H9 (cell line): ENCODE measurements at regions not wholly inside any gene's neighbourhood (a gene's known extent, or its start where the extent isn't known, plus 50 kb on each side); places are given as distances from the start of the nearest gene placed in this dataset.

Experiments used
- DNase-seq: peaks from one replicate; pipeline ENCODE4 v3.0.0-alpha.2; 2017
- H2AFZ ChIP-seq: one replicate; pipeline ENCODE4 v1.6.1; 2013; ENCODE audit warnings: mild to moderate bottlenecking, low read length, control low read depth, moderate library complexity
- H2AK5ac ChIP-seq: 2 replicates; pipeline ENCODE4 v1.6.1; 2013; ENCODE audit warnings: low read length, control low read depth, mixed read lengths; ENCODE audit not compliant: insufficient read length
- H2BK120ac ChIP-seq: one replicate; pipeline ENCODE4 v1.6.1; 2013; ENCODE audit warnings: low read depth, mild to moderate bottlenecking, low read length, control low read depth, inconsistent platforms; ENCODE audit not compliant: poor library complexity, severe bottlenecking
- H2BK12ac ChIP-seq: 2 replicates; pipeline ENCODE4 v1.6.1; 2013; ENCODE audit warnings: low read length, control low read depth, mixed read lengths, low read depth; ENCODE audit not compliant: insufficient read length
- H2BK15ac ChIP-seq: 2 replicates; pipeline ENCODE4 v1.6.1; 2013; ENCODE audit warnings: low read depth, low read length, control low read depth
- H2BK20ac ChIP-seq: one replicate; pipeline ENCODE4 v1.6.1; 2013; ENCODE audit warnings: low read depth, mild to moderate bottlenecking, low read length, control low read depth, inconsistent platforms; ENCODE audit not compliant: poor library complexity, severe bottlenecking
- H2BK5ac ChIP-seq: 2 replicates; pipeline ENCODE4 v1.6.1; 2013; ENCODE audit warnings: low read length, control low read depth, mixed read lengths; ENCODE audit not compliant: insufficient read length
- H3K14ac ChIP-seq: 2 replicates; pipeline ENCODE4 v1.6.1; 2013; ENCODE audit warnings: low read length, control low read depth; ENCODE audit not compliant: insufficient read depth
- H3K18ac ChIP-seq: 2 replicates; pipeline ENCODE4 v1.6.1; 2013; ENCODE audit warnings: low read depth, mild to moderate bottlenecking, mixed read lengths, low read length, control low read depth; ENCODE audit not compliant: insufficient read length
- H3K23ac ChIP-seq: 2 replicates; pipeline ENCODE4 v1.6.1; 2013; ENCODE audit warnings: low read length, control low read depth, mixed read lengths, low read depth; ENCODE audit not compliant: insufficient read length
- H3K23me2 ChIP-seq: 2 replicates; pipeline ENCODE4 v1.6.1; 2013; ENCODE audit warnings: low read depth, mild to moderate bottlenecking, mixed read lengths, low read length, control low read depth; ENCODE audit not compliant: insufficient read length, poor library complexity, severe bottlenecking
- H3K27ac ChIP-seq: 2 replicates; pipeline ENCODE4 v1.5.1; 2013; ENCODE audit warnings: low read length, control low read depth, mixed read lengths, low read depth; ENCODE audit not compliant: insufficient read length
- H3K27me3 ChIP-seq: 2 replicates; pipeline ENCODE4 v1.6.1; 2013; ENCODE audit warnings: low read length, control low read depth, inconsistent platforms; ENCODE audit not compliant: insufficient read depth
- H3K4ac ChIP-seq: 2 replicates; pipeline ENCODE4 v1.6.1; 2013; ENCODE audit warnings: low read depth, mild to moderate bottlenecking, control low read depth, inconsistent platforms, low read length, moderate library complexity
- H3K4me1 ChIP-seq: 2 replicates; pipeline ENCODE4 v1.6.1; 2013; ENCODE audit warnings: low read length, control low read depth, inconsistent platforms; ENCODE audit not compliant: insufficient read depth
- H3K4me2 ChIP-seq: 2 replicates; pipeline ENCODE4 v1.6.1; 2013; ENCODE audit warnings: low read length, control low read depth, mixed read lengths; ENCODE audit not compliant: insufficient read length, insufficient read depth
- H3K56ac ChIP-seq: 2 replicates; pipeline ENCODE4 v1.6.1; 2013; ENCODE audit warnings: low read depth, mild to moderate bottlenecking, mixed read lengths, low read length, control low read depth; ENCODE audit not compliant: insufficient read length
- H3K79me1 ChIP-seq: 2 replicates; pipeline ENCODE4 v1.6.1; 2013; ENCODE audit warnings: low read depth, mild to moderate bottlenecking, moderate library complexity, low read length, control low read depth, inconsistent platforms; ENCODE audit not compliant: insufficient read depth, poor library complexity, severe bottlenecking
- H3K79me2 ChIP-seq: 2 replicates; pipeline ENCODE4 v1.6.1; 2013; ENCODE audit warnings: low read length, control low read depth, inconsistent platforms; ENCODE audit not compliant: insufficient read depth
- H3K9ac ChIP-seq: 2 replicates; pipeline ENCODE4 v1.6.1; 2013; ENCODE audit warnings: low read length, control low read depth, mixed read lengths; ENCODE audit not compliant: insufficient read length; ENCODE audit errors: extremely low read depth
- H3K9me3 ChIP-seq: one replicate; pipeline ENCODE4 v1.6.1; 2013; ENCODE audit warnings: low read depth, low read length, inconsistent platforms; ENCODE audit not compliant: control insufficient read depth
- H3T11ph ChIP-seq: one replicate; pipeline ENCODE4 v1.6.1; 2013; ENCODE audit warnings: mild to moderate bottlenecking, low read length, control low read depth, inconsistent platforms
- H4K20me1 ChIP-seq: one replicate; pipeline ENCODE4 v1.6.1; 2013; ENCODE audit not compliant: control insufficient read depth, insufficient read length, insufficient read depth
- H4K5ac ChIP-seq: 2 replicates; pipeline ENCODE4 v1.6.1; 2013; ENCODE audit warnings: low read depth, mild to moderate bottlenecking, mixed read lengths, low read length, control low read depth; ENCODE audit not compliant: insufficient read length
- H4K8ac ChIP-seq: replicated peaks from 2 replicates; pipeline ENCODE4 v1.6.1; 2013; ENCODE audit warnings: low read length, control low read depth, mixed read lengths, low read depth; ENCODE audit not compliant: insufficient read length
- H4K91ac ChIP-seq: 2 replicates; pipeline ENCODE4 v1.6.1; 2013; ENCODE audit warnings: low read depth, mild to moderate bottlenecking, moderate library complexity, mixed read lengths, low read length, control low read depth; ENCODE audit not compliant: insufficient read length
- H3K27ac Mint-ChIP-seq, 3 experiments: 2 replicates in 2 of 3; 3 replicates in 1 of 3; pipeline ENCODE4 v1.8.0; 2020 to 2021; ENCODE audit warnings: mixed read lengths in 3 of 3, mild to moderate bottlenecking in 1 of 3, moderate library complexity in 1 of 3
- H3K27me3 Mint-ChIP-seq: 2 replicates; pipeline ENCODE4 v1.8.0; 2021; ENCODE audit warnings: low read depth, mild to moderate bottlenecking, moderate library complexity, mixed read lengths
- H3K36me3 Mint-ChIP-seq, 3 experiments: 2 replicates in 2 of 3; 3 replicates in 1 of 3; pipeline ENCODE4 v1.8.0; 2020 to 2021; ENCODE audit warnings: low read depth in 3 of 3, mixed read lengths in 3 of 3; ENCODE audit not compliant: insufficient read depth in 1 of 3
- H3K4me1 Mint-ChIP-seq, 2 experiments: 2 replicates each; pipeline ENCODE4 v1.8.0; 2020; ENCODE audit warnings: mixed read lengths in 2 of 2
- H3K4me3 Mint-ChIP-seq, 2 experiments: 2 replicates in 1 of 2; 3 replicates in 1 of 2; pipeline ENCODE4 v1.8.0; 2020 to 2021; ENCODE audit warnings: mild to moderate bottlenecking in 2 of 2, mixed read lengths in 2 of 2, moderate library complexity in 1 of 2
- H3K9me3 Mint-ChIP-seq, 2 experiments: 2 replicates in 1 of 2; 3 replicates in 1 of 2; pipeline ENCODE4 v1.8.0; 2020; ENCODE audit warnings: mild to moderate bottlenecking in 2 of 2, mixed read lengths in 2 of 2, moderate library complexity in 1 of 2
- CTCF ChIP-seq: fragments of 200-600 bp; sonication (generic); conservative IDR thresholded peaks from 3 replicates; pipeline ENCODE4 v1.8.0; 2021; ENCODE audit warnings: antibody characterized with exemption, mild to moderate bottlenecking
- WGBS: extraction: QIAGEN DNeasy Blood & Tissue Kit; methylation state at CpG from one replicate; pipeline ENCODE4 v1.1.7; 2013; ENCODE audit warnings: missing lambda C conversion rate, low lambda C conversion rate, mixed read lengths; ENCODE audit not compliant: insufficient read length; ENCODE audit errors: extremely low coverage; 5-methylcytosine and 5-hydroxymethylcytosine counted together

- Histone ChIP-seq H3K9me3 (no peaks in the 10 kb centered on the region), H2BK15ac (no peak overlapping the region), H4K20me1 (no peaks in the 10 kb centered on the region), H3K79me1 (no peaks in the 10 kb centered on the region), H3K23me2 (no peaks in the 10 kb centered on the region), H3K14ac (no peak overlapping the region), H4K91ac (no peak overlapping the region), H3K79me2 (no peaks in the 10 kb centered on the region), H2BK12ac (no peak overlapping the region), H3K4ac (no peak overlapping the region), H2BK20ac (no peak overlapping the region), H3K23ac (no peak overlapping the region), H2BK120ac (no peak overlapping the region), H3K4me2 (no peak overlapping the region), H3K27ac (no peak overlapping the region), H4K8ac (no peak overlapping the region), H4K5ac (no peak overlapping the region), H3K56ac (no peak overlapping the region), H2AFZ (no peak overlapping the region), H3K18ac (no peak overlapping the region), H3K27me3 (no peaks in the 10 kb centered on the region), H3T11ph (no peak overlapping the region), H3K9ac (no peak overlapping the region), H3K4me1 (peaks cover 5% of the 10 kb centered on the region), H2BK5ac (no peak overlapping the region), H2AK5ac (no peak overlapping the region)
- peaks cover 0 to 2% of the 10 kb centered on the region in 2 experiments; a peak in 2 of 5 replicates for H3K9me3 Mint-ChIP-seq
- H3K4me3 Mint-ChIP-seq, result no peak overlapping the region
- no peak overlapping the region; a peak in 1 of 7 replicates for H3K27ac Mint-ChIP-seq
- DNase-seq, result no peak
- no peak for TF ChIP-seq CTCF
- no CpG with 5 or more reads among the region's 5 CpGs for WGBS
- H3K4me1 Mint-ChIP-seq, result peaks cover 5 to 17% of the 10 kb centered on the region in 2 experiments
- no peaks in the 10 kb centered on the region for H3K27me3 Mint-ChIP-seq
- H3K36me3 Mint-ChIP-seq, result no peaks in the 10 kb centered on the region
Measured at GRCh38 chr20:41895241-41896032, 277.3 kb upstream of the CHD6 start.
